OCI-LY1 (cell line): ENCODE measurements at regions not wholly inside any gene's neighbourhood (a gene's known extent, or its start where the extent isn't known, plus 50 kb on each side); places are given as distances from the start of the nearest gene placed in this dataset.

Experiments
- H2AFZ ChIP-seq: fragments of 200-600 bp; sonication (generic), shearing (Covaris generic); 2 replicates; pipeline ENCODE4 v1.6.0; 2014; ENCODE audit warnings: antibody characterized with exemption, mild to moderate bottlenecking, low read length
- H3F3A ChIP-seq: fragments of 200-600 bp; sonication (generic), shearing (Covaris generic); 2 replicates; pipeline ENCODE4 v1.6.0; 2014; ENCODE audit warnings: mild to moderate bottlenecking, antibody characterized with exemption, low read length, moderate library complexity; ENCODE audit not compliant: insufficient read depth
- H3K27ac ChIP-seq: fragments of 200-600 bp; sonication (generic); 2 replicates; pipeline ENCODE4 v1.5.1; 2014; ENCODE audit warnings: low read length, mixed run types, mild to moderate bottlenecking, low read depth; ENCODE audit not compliant: poor library complexity, severe bottlenecking
- H3K27me3 ChIP-seq: fragments of 200-600 bp; sonication (generic); 2 replicates; pipeline ENCODE4 v1.6.0; 2014; ENCODE audit warnings: antibody characterized with exemption, mild to moderate bottlenecking, low read length, moderate library complexity; ENCODE audit not compliant: insufficient read depth
- H3K36me3 ChIP-seq: fragments of 200-600 bp; sonication (generic); 2 replicates; pipeline ENCODE4 v1.6.1; 2014; ENCODE audit warnings: mild to moderate bottlenecking, antibody characterized with exemption, low read length, moderate library complexity, mixed read lengths; ENCODE audit not compliant: insufficient read depth
- H3K4me1 ChIP-seq: fragments of 200-600 bp; sonication (generic); 2 replicates; pipeline ENCODE4 v1.5.1; 2014; ENCODE audit warnings: mild to moderate bottlenecking, low read length, moderate library complexity; ENCODE audit not compliant: insufficient read depth, severe bottlenecking
- H3K4me2 ChIP-seq: fragments of 200-600 bp; sonication (generic), shearing (Covaris generic); 2 replicates; pipeline ENCODE4 v1.6.1; 2014; ENCODE audit warnings: low read length
- H3K4me3 ChIP-seq: fragments of 200-600 bp; sonication (generic); 2 replicates; pipeline ENCODE4 v1.5.1; 2014; ENCODE audit warnings: low read length, low read depth, mild to moderate bottlenecking, mixed read lengths; ENCODE audit not compliant: poor library complexity, severe bottlenecking
- H3K79me2 ChIP-seq: fragments of 200-600 bp; shearing (Covaris generic); 2 replicates; pipeline ENCODE4 v1.6.1; 2016; ENCODE audit warnings: mixed run types, low read length, mixed read lengths; ENCODE audit not compliant: insufficient read depth
- H3K9ac ChIP-seq: fragments of 200-600 bp; sonication (generic), shearing (Covaris generic); 2 replicates; pipeline ENCODE4 v1.6.1; 2014; ENCODE audit warnings: mild to moderate bottlenecking, low read length, mixed read lengths
- H3K9me2 ChIP-seq: fragments of 200-600 bp; sonication (generic), shearing (Covaris generic); 2 replicates; pipeline ENCODE4 v1.6.1; 2014; ENCODE audit warnings: low read depth, mild to moderate bottlenecking, low read length, mixed read lengths
- H3K9me3 ChIP-seq: fragments of 200-600 bp; shearing (Covaris generic); 2 replicates; pipeline ENCODE4 v1.6.1; 2014; ENCODE audit warnings: low read length, mixed read lengths
- H4K20me1 ChIP-seq: fragments of 200-600 bp; sonication (generic), shearing (Covaris generic); 2 replicates; pipeline ENCODE4 v1.6.0; 2016; ENCODE audit warnings: mild to moderate bottlenecking, low read length; ENCODE audit not compliant: insufficient read depth
- EZH2 ChIP-seq: fragments of 200-600 bp; sonication (generic), shearing (Covaris generic); IDR thresholded peaks from 2 replicates; pipeline ENCODE4 v1.8.0; 2017; ENCODE audit warnings: borderline replicate concordance, mixed run types, mild to moderate bottlenecking, antibody characterized with exemption, low read length, moderate library complexity, mixed read lengths
- TF ChIP-seq, protein P1 (sequence below): fragments of 200-600 bp; sonication (generic), shearing (Covaris generic); IDR thresholded peaks from 2 replicates; pipeline ENCODE4 v1.5.1; 2017; ENCODE audit warnings: mild to moderate bottlenecking, antibody characterized with exemption, low read length, moderate library complexity, mixed read lengths

DNA sequence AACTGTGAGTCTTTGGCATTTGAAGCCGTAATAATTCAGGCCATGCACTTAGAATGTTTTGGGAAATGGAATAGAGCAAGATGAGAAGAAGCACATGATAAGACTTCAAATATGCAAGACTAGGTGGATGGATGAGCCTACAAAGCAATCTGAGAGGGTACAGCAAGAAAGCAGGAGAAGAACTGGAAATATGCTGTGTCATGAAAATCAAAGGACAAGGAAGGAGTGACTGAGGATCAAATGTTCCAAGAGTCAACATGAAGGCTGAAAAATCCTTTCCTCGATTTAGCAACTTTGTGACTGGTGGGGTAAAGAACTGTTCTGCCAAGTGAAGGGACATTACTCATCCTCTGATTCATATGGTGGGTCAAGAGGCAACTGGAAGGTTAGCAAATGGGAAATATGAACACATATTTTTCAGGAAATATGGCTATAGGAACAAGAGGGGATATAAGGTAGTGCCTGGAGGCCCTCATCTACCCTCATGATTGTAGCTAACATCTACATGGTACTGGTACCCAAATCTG is 803.7 kb upstream of the ARRDC4 start:
- no peaks in the 10 kb centered on the region for H3K79me2 ChIP-seq
- H3K9me3 ChIP-seq: no peaks in the 10 kb centered on the region
- H3F3A ChIP-seq: no peaks in the 10 kb centered on the region
- no peaks in the 10 kb centered on the region for H3K4me1 ChIP-seq
- no peak overlapping the region for H2AFZ ChIP-seq
- H3K27ac ChIP-seq: no peak overlapping the region
- H3K4me3 ChIP-seq: no peak overlapping the region
- no peaks in the 10 kb centered on the region for H3K36me3 ChIP-seq
- TF ChIP-seq EZH2: no peak
- TF ChIP-seq, protein P1, sequence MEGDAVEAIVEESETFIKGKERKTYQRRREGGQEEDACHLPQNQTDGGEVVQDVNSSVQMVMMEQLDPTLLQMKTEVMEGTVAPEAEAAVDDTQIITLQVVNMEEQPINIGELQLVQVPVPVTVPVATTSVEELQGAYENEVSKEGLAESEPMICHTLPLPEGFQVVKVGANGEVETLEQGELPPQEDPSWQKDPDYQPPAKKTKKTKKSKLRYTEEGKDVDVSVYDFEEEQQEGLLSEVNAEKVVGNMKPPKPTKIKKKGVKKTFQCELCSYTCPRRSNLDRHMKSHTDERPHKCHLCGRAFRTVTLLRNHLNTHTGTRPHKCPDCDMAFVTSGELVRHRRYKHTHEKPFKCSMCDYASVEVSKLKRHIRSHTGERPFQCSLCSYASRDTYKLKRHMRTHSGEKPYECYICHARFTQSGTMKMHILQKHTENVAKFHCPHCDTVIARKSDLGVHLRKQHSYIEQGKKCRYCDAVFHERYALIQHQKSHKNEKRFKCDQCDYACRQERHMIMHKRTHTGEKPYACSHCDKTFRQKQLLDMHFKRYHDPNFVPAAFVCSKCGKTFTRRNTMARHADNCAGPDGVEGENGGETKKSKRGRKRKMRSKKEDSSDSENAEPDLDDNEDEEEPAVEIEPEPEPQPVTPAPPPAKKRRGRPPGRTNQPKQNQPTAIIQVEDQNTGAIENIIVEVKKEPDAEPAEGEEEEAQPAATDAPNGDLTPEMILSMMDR: no peak
- no peaks in the 10 kb centered on the region for H3K9me2 ChIP-seq
- no peaks in the 10 kb centered on the region for H4K20me1 ChIP-seq
- no peak overlapping the region for H3K9ac ChIP-seq
- H3K27me3 ChIP-seq: no peaks in the 10 kb centered on the region
- H3K4me2 ChIP-seq: no peak overlapping the region

DNA sequence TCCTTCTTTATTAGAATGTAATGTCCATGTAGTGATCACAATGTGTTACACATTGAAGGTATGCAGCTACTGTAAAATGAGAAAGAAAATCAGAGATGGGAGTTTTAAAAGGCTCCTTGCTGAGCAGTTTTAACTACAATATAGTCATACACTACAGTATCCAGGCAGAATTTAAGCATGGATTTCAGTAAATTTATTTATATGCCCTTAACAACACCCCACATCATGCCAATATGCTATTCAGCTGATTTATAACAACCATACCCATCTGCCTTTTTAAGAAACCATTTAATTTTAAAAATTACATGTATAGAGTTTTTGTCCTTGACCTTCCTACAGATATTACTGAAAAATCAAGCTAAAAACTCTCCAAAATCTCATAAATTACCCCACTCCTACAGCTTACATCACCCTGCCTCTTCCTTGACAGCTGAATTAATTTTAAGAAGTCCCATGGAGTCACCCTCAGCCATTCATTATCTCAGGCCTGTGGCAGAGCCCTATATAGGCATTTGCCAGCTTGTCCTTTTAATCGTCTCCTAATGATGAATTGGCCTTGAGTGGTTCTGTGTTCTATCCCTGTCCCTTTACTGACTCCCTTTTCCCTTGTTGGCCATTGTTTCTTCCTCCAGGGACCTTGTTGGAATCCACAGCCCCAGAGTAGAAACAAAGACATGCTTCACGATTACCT is 797.6 kb upstream of the ARRDC4 start:
- Histone ChIP-seq H3K4me1 (no peaks in the 10 kb centered on the region), H3K4me3 (no peak overlapping the region), H3F3A (no peaks in the 10 kb centered on the region), H3K9ac (no peak overlapping the region), H3K79me2 (no peaks in the 10 kb centered on the region), H3K27ac (no peak overlapping the region), H3K9me3 (no peaks in the 10 kb centered on the region), H3K4me2 (no peak overlapping the region), H4K20me1 (no peaks in the 10 kb centered on the region), H2AFZ (no peak overlapping the region), H3K9me2 (no peaks in the 10 kb centered on the region), H3K36me3 (no peaks in the 10 kb centered on the region), H3K27me3 (no peaks in the 10 kb centered on the region)
- no peak for TF ChIP-seq EZH2
- TF ChIP-seq, protein P1: no peak

DNA sequence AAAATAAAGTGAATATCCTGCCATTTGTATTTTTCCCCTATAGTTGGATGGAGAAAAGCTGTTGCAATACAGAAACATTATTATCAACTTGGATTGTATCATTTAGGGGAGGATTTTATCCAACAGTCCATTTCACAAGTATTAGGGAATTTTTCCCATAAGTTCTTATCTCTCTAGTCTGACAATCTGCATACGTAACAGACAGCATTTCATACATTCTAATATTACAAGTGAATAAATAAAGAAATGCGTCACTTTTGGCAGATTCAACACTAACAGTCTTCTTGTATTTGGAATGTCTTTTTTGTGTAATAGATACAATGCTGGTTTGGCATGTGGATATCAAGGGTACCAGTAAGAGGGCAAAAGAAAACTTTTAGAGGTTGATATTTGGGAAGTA is 795.3 kb upstream of the ARRDC4 start:
- Histone ChIP-seq H3K79me2 (no peaks in the 10 kb centered on the region), H4K20me1 (no peaks in the 10 kb centered on the region), H3K27me3 (no peaks in the 10 kb centered on the region), H3K4me2 (no peak overlapping the region), H2AFZ (no peak overlapping the region), H3K27ac (no peak overlapping the region), H3K4me1 (no peaks in the 10 kb centered on the region), H3K9me3 (no peaks in the 10 kb centered on the region), H3F3A (no peaks in the 10 kb centered on the region), H3K4me3 (no peak overlapping the region), H3K9ac (no peak overlapping the region), H3K36me3 (no peaks in the 10 kb centered on the region), H3K9me2 (no peaks in the 10 kb centered on the region)
- TF ChIP-seq, protein P1: no peak
- TF ChIP-seq EZH2: no peak
